NCI-H446 treated with DMSO at 0.1 percent for 48 hours (cell line): ENCODE measurements at regions not wholly inside any gene's neighbourhood (a gene's known extent, or its start where the extent isn't known, plus 50 kb on each side); places are given as distances from the start of the nearest gene placed in this dataset.
A peak's percentile ranks its signal among the peaks of the same experiment; 100 is the strongest.

Source experiments
- DNase-seq: peaks from one replicate; lab custom pipeline; 2025; lab: John Stamatoyannopoulos, UW

DNA sequence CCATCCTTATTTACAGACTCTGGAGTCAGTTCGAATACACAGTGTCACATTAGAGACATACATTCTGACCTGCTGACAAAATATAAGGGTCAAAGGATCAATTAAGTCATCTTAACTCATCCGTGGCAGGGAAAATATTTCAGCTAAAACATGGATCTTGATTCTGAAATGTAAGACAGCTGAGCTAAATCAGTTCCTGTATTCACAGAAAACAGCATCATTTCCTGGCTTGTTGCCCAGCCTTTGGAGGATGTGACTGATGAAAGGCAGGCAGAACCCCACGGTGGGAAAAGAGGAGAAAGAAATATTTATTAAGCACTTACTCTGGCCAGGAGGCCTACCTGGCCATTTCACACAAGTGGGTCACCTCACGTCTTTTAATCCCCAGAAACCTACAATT, 101.9 kb downstream of the GAS2L3 start:
- peak; percentile 13 for DNase-seq

DNA sequence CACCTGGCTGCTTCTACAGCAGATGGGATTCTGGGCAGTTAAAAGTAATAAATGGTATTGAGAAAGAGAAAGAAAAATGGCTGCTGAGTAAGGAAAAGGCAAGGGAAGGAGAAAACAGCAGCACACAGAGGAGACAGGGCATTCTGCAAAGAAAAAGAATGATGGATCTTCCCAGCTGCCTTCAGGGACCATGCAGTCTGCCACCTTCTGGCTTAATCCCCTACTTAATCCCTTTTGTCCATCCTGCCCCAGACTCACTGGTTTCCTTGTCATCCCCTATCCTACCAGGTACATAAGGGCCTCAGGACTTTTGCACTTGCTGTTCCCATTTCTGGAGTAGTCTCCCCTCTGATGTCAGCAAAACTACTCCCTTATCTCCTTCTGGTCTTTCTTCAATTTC, 107.6 kb downstream of the GAS2L3 start:
- DNase-seq = no peak

- no peak for DNase-seq
Measured at GRCh38 chr12:100682178-100682577, 108.7 kb downstream of the GAS2L3 start.

- DNase-seq = no peak
Measured at GRCh38 chr12:100687686-100688085, 106.9 kb upstream of the ANO4 start.

DNA sequence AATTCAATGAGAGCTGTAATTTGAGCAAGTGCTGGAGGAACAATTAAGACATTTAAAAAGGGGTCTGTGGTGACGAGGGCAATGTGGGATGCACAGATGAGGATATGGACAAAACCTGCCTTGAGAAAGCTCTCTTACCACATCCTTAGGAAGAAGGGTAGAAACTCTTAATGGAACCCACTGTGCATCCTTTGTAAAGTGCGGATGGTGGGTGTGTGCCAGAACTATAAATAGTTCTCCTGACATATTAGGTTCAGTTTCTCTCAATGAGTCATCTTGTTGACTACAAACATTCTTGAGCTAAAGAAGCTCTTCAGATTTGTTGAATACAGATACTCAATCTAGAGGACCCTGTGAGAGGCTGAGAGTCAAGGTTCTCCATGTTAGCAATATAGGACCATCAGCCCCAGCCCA, 106.1 kb upstream of the ANO4 start:
- DNase-seq = no peak

- DNase-seq = no peak
Measured at GRCh38 chr12:100692502-100692901, 102.1 kb upstream of the ANO4 start.

DNA sequence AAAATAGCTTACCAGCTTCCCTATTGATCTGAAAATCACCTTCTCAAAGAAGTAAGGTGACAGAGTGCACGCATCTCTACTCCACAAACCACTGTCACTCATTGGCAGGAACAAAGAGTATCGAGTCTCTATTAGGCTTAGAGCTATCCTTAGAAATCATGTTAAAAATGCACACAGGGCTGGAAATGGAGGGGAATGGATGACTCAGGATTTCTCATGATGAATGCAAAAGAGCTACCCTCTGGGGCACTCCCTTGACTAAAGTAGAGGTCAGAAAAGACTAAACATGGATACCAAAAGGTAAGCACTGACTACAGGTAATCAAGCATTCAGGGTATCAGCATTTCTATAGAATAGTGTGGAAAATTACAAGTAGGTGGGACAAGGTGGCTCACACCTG, 96.1 kb upstream of the ANO4 start:
- DNase-seq = no peak

DNA sequence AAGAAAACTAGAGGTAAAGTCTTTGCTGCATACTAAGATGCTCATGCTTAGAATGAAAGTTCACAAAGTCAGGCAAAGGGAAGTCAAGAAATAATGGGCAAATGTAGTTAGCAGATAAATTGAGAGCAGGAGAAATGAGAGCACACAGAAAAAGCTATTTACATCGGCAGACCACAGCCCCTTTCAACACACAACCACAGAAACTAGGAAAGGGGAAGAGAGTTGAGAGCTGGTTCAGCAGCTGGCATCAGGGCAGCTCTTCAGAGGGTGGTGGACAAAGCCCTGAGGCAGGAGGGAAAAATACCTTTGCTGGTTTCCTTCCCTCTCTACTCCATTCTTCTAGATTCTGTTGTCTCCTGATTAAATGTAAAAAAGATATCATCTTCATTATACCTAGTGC, 95.4 kb upstream of the ANO4 start:
- DNase-seq = no peak

GRCh38 chr12:100703337-100703736, 91.2 kb upstream of the ANO4 start:
- no peak for DNase-seq

- DNase-seq = no peak
Measured at GRCh38 chr12:100703868-100704267, 90.7 kb upstream of the ANO4 start.

- DNase-seq = no peak
Measured at GRCh38 chr12:100706033-100706432, 88.5 kb upstream of the ANO4 start.

DNA sequence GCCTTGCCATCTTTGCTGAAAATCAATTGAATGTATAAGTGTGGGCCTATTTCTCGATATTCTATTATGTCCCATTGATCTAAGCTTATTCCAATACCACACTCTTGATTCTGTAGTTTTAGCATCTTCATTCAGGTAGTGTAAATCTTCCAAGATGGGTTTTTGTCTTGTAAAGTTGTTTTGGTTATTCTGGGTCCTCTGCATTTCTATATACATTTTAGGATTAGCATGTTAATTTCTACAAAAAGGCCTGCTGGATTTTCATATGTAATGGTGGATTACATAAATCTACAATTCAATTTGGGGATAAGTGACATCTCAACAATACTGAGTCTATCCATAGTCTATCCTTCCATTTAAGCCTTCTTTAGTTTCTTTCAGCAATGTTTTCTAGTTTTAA, 86.0 kb upstream of the ANO4 start:
- no peak for DNase-seq

DNA sequence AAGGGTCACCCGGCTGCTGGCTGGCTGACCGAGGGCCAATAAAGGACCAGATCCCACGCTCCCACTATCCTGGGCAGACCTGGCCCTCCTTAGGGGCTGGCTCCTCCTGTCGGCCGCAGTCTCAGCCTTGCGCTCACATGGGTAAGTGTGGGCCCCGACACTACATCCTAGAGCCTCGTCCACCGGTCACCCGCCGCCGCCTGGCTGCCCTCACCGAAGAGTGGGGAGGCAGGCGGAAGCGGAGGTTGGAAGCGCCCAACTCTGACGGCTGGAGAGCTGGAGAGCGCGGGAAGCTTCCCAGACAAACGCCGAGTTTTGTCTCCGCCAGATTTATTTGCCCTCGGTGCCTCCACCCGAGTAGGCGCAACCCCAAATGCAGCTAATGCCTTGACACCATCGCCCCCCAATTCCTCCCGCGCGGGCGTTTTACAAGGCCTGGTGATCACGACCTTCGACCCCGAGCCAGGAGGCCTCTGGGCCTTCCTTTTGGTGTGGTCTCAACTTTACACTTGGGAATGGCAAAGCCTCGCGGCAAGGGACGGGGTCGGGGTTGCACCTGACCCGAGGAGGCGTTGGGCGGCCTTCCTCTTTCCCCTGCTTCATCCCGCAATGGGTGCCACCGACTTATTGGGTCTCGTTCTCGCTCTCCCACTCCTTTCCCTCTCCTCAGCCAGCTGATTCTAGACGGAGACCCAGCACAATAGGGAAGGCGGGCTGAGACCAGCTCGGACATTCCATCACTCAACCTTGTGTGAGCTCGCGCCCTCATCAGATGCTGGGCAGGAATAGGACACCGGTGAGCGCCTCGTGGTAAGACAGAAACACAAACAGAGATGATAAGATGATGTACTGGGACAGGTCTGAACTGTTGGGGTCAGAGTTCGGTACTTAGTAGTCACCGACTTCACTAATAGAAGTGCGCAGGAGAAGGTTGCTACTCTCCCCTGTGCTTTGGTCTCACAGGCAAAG, 78.3 kb upstream of the ANO4 start:
- no peak for DNase-seq

- no peak for DNase-seq
Measured at GRCh38 chr12:100716945-100717732, 77.4 kb upstream of the ANO4 start.

DNA sequence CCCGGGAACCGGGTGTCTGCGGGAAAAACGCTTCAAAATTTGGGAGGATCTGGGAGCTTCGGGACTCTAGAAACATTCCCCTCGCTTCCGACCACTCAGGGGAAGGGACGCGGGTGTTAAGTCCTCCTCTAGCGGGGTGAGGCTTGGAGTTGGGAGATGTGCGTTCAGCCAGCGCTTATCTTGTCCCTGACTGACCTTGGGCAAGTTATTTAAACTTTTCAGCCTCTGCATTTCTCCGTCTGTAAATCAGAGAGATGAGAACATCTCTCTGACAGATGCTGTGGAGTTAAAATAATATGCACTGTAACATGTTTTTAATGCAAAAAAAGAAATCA, 76.9 kb upstream of the ANO4 start:
- no peak for DNase-seq

DNA sequence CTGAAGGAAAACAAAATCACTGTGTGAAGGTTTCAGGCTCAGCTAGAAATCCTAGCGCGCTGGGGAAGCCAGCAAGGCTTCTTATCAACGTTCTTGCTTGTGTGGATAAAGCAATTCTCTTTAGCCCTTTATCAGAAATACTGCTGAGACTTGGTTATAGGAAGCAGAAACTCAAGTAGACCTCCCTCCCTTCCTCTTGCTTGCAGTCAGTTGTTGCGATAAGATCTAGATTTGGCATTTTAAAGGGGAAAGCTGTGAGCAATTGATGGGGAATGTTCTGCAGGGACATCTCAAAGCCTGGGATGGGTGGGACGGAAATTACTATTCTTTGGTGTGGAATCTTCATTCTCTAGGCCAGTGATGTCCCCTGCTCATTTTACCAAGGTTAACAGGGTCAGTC, 76.4 kb upstream of the ANO4 start:
- no peak for DNase-seq

DNA sequence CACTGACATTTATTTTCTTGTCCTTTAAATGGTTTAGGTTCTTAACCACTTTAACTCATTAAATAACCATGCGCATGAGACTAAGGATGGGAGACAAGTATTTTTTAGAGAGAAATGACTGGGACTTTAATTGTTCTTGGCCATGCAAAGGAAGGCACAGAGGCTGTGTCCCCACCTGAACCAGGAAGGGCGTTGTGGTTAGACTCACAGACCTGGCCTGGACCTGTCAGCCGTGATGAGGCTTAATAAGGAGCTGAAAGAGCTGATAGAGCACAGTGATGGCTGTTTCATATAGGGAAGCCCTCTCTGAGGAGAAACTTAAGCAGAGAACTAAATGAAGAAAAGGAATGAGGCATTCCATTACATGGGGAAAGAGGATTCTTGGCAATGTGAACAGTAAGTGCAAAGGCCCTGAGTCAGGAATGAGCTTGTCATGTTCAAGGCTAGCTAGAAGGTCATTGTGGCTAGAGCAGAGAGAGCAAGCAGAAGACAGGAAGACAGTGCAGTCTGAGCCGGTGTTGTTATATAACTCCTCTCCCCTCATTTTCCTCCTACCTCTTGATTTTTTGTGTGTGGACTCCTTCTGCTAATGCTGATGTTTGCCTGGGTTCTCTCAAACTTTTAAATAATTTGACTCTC, 74.4 kb upstream of the ANO4 start:
- no peak for DNase-seq

- peak; percentile 83 for DNase-seq
Measured at GRCh38 chr12:100721169-100721568, 73.4 kb upstream of the ANO4 start.

- no peak for DNase-seq
Measured at GRCh38 chr12:100724071-100724470, 70.5 kb upstream of the ANO4 start.

DNA sequence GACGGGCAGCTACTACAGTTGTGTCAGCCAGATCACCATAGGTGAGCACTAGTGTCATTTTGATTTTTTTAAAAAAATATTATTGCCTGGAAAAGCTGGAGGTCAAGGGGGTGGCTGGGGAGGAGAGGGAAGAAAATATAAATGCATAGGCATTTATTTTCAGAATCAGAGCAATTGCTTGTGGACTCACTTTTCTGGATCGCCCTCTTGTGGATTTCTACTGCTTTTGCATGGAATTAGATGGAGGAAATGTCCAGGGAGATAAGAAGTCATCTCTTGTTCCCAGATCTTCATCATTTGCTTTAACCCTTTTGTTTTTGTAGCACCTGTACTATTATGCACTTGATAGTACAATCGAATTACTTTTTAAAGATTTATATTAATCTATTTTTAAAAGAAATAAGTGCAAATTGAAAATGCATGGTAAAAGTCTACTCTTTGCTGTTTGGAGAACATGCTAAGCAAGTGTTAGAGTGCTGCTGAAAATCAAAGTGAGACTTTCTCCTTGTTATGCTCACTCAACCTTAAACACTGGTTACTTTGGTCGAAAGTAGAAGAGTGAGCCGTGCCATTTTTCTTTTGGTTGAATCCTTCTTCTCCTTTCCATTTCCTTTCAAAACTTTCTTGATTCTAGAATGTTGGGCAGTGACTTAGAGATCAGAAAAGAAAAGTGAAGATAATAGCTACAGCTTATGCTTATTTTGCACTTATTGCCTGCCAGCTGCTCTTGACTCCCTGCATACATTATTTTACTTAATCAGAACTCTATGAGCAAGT, 60.6 kb upstream of the ANO4 start:
- DNase-seq = no peak

DNA sequence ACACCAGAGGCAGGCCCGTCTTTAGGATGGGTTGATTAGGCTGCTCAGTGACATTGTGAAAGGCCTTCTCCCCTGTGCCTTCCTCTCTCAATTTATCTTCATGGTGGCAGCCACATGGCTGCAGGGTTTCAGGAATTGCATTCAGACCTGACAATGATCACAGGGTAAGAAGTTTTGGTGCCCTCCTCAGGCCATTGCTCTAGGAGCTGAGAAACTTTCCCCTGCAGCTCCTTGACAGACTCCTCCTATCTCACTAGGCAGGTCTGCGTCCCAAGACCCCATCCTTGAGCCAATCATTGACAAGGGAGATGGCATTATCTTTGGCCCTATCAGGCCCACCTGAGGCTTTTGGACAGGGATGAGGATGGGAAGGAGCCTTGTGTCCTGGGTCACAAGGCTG, 57.4 kb upstream of the ANO4 start:
- DNase-seq = no peak

DNA sequence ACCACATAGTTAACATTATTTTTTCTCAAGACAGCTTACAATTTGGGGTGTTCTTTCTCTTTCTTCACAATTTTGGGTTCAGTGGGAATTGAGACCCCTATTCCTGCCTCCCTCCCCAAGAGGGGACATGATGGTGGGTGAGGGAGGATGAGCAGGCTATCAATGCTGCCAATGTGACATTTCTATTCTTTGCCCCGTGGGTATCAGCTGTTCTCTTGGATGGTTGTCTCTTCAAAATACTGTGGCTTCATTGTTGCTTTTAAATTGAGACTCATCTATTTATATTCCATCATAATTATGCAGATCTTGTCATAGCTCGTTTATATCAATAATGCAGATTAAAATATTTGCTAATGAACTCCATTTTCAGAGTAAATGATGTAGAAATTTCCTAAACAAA, 56.5 kb upstream of the ANO4 start:
- no peak for DNase-seq
